ENCODE measurements at regions not wholly inside any gene's neighbourhood (a gene's known extent, or its start where the extent isn't known, plus 50 kb on each side); places are given as distances from the start of the nearest gene placed in this dataset.

DNA sequence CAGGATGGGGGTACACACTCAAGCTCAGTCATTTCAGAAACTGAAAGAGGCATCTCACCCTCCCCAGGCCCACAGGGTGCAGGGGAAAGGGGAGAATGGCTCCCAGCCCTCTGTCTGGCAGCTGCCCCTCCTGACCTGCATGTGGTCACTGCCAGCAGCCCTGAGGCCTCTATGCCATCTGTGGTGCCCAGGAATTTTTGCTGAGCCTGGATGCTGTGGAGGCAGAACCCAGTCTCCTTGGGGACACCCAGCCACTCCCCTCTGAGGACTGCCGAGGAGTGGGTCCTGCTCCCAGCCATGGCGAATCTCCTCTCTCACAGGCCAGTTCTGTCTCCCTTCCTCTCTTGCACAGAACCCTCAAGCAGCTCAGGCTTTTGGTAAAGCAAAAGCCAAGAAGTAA is 104.0 kb upstream of the ALDH1B1 start:
- Histone ChIP-seq H3F3A (ENCODE audit: insufficient read depth) (no peaks in the 10 kb centered on the region), H3K9ac (ENCODE audit: low read length) (no peak overlapping the region), H3K4me2 (ENCODE audit: low read depth, low read length, poor library complexity, severe bottlenecking) (no peak overlapping the region), H2AFZ (ENCODE audit: low read depth, low read length, severe bottlenecking) (no peak overlapping the region), H3K27ac (ENCODE audit: low read depth, low read length) (no peak overlapping the region), H3K4me3 (ENCODE audit: insufficient read depth, low read length, poor library complexity, severe bottlenecking) (no peak overlapping the region), H3K9me3 (ENCODE audit: insufficient read depth, low read length) (no peaks in the 10 kb centered on the region), H3K9me2 (replicated peaks; ENCODE audit: insufficient read depth, low read length) (no peaks in the 10 kb centered on the region), H4K20me1 (ENCODE audit: low read depth, low read length) (no peaks in the 10 kb centered on the region), H3K79me2 (ENCODE audit: insufficient read depth, low read length) (no peaks in the 10 kb centered on the region), H3K27me3 (ENCODE audit: low read length) (no peaks in the 10 kb centered on the region), H3K36me3 (ENCODE audit: low read length) (no peaks in the 10 kb centered on the region)
- no peak for TF ChIP-seq EZH2phosphoT487 (conservative IDR thresholded peaks at IDR 0.05; ENCODE audit: low read length)
- TF ChIP-seq, protein P1, sequence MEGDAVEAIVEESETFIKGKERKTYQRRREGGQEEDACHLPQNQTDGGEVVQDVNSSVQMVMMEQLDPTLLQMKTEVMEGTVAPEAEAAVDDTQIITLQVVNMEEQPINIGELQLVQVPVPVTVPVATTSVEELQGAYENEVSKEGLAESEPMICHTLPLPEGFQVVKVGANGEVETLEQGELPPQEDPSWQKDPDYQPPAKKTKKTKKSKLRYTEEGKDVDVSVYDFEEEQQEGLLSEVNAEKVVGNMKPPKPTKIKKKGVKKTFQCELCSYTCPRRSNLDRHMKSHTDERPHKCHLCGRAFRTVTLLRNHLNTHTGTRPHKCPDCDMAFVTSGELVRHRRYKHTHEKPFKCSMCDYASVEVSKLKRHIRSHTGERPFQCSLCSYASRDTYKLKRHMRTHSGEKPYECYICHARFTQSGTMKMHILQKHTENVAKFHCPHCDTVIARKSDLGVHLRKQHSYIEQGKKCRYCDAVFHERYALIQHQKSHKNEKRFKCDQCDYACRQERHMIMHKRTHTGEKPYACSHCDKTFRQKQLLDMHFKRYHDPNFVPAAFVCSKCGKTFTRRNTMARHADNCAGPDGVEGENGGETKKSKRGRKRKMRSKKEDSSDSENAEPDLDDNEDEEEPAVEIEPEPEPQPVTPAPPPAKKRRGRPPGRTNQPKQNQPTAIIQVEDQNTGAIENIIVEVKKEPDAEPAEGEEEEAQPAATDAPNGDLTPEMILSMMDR (IDR thresholded peaks at IDR 0.05; ENCODE audit: insufficient read depth, low read length, poor library complexity, severe bottlenecking) = no peak

DNA sequence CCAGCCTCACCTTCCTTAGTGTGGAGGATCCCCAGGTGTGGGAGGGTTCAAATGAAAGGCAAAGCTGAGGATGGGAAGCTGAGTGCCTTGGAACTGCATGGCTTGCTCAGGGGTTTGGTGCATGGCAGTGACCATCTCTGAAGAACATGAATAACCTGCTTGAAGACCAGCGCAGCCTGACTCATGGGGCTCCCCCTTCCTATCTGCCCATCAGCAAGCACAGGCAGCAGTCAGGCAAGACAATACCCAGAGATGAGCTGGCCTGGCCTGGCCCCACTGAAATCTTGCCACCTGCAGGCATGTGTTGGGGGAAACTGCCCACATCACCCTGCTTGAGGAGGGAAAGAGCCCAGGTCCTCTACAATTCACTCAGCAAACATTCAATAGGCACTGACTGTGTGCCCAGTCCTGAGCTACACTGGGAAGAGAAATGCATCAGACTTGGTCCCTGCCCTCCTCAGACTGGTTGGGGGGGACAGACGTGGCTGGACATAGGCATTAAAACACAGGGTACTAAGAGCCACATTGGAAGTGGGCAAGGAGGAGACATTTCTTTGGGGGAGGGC is 105.0 kb upstream of the ALDH1B1 start:
- Histone ChIP-seq H4K20me1 (ENCODE audit: low read depth, low read length) (no peaks in the 10 kb centered on the region), H2AFZ (ENCODE audit: low read depth, low read length, severe bottlenecking) (no peak overlapping the region), H3K9ac (ENCODE audit: low read length) (no peak overlapping the region), H3K4me3 (ENCODE audit: insufficient read depth, low read length, poor library complexity, severe bottlenecking) (no peak overlapping the region), H3K27me3 (ENCODE audit: low read length) (no peaks in the 10 kb centered on the region), H3K9me2 (replicated peaks; ENCODE audit: insufficient read depth, low read length) (no peaks in the 10 kb centered on the region), H3F3A (ENCODE audit: insufficient read depth) (no peaks in the 10 kb centered on the region), H3K36me3 (ENCODE audit: low read length) (no peaks in the 10 kb centered on the region), H3K4me2 (ENCODE audit: low read depth, low read length, poor library complexity, severe bottlenecking) (no peak overlapping the region), H3K79me2 (ENCODE audit: insufficient read depth, low read length) (no peaks in the 10 kb centered on the region), H3K9me3 (ENCODE audit: insufficient read depth, low read length) (no peaks in the 10 kb centered on the region), H3K27ac (ENCODE audit: low read depth, low read length) (no peak overlapping the region)
- TF ChIP-seq EZH2phosphoT487 (conservative IDR thresholded peaks at IDR 0.05; ENCODE audit: low read length) = no peak
- TF ChIP-seq, protein P1 (IDR thresholded peaks at IDR 0.05; ENCODE audit: insufficient read depth, low read length, poor library complexity, severe bottlenecking) = no peak

DNA sequence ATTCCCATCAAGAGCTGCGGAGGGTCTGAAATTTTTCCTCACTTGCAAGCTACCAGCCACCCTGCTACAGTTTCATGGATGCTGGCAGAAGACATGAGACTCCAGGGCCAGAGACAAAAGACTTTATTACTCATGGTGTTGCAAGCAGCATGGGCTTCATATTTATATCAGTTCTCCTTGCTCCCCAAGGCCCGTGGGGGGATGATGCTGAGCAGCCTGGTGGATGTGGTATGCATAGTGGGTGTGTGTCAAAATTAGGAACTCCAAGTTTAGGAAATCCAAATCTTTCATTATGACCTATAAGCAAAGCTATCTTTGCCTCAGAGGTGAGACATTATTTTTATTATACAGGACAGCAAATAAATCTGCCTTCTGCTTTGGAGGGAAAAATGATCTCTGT is 105.7 kb upstream of the ALDH1B1 start:
- no peaks in the 10 kb centered on the region for H3F3A ChIP-seq (ENCODE audit: insufficient read depth)
- no peak overlapping the region for H2AFZ ChIP-seq (ENCODE audit: low read depth, low read length, severe bottlenecking)
- no peaks in the 10 kb centered on the region for H3K79me2 ChIP-seq (ENCODE audit: insufficient read depth, low read length)
- no peaks in the 10 kb centered on the region for H3K9me2 ChIP-seq (replicated peaks; ENCODE audit: insufficient read depth, low read length)
- no peak overlapping the region for H3K4me2 ChIP-seq (ENCODE audit: low read depth, low read length, poor library complexity, severe bottlenecking)
- TF ChIP-seq, protein P1 (IDR thresholded peaks at IDR 0.05; ENCODE audit: insufficient read depth, low read length, poor library complexity, severe bottlenecking) = no peak
- TF ChIP-seq EZH2phosphoT487 (conservative IDR thresholded peaks at IDR 0.05; ENCODE audit: low read length) = no peak
- no peaks in the 10 kb centered on the region for H3K36me3 ChIP-seq (ENCODE audit: low read length)
- H3K27ac ChIP-seq (ENCODE audit: low read depth, low read length) = no peak overlapping the region
- H4K20me1 ChIP-seq (ENCODE audit: low read depth, low read length) = no peaks in the 10 kb centered on the region
- H3K9ac ChIP-seq (ENCODE audit: low read length) = no peak overlapping the region
- H3K9me3 ChIP-seq (ENCODE audit: insufficient read depth, low read length) = no peaks in the 10 kb centered on the region
- H3K27me3 ChIP-seq (ENCODE audit: low read length) = no peaks in the 10 kb centered on the region
- no peak overlapping the region for H3K4me3 ChIP-seq (ENCODE audit: insufficient read depth, low read length, poor library complexity, severe bottlenecking)

All from SU-DHL-6 (cell line).